A549 (cell line): ENCODE measurements at regions not wholly inside any gene's neighbourhood (a gene's known extent, or its start where the extent isn't known, plus 50 kb on each side); places are given as distances from the start of the nearest gene placed in this dataset.

ENCODE experiments used
- ATAC-seq, 2 experiments: fragments of 200-7000 bp in 1 of 2; fragments of >200 bp in 1 of 2; cut with Nextera tagmentation in 1 of 2; cut with Tn5 transposase in 1 of 2; 3 replicates each; pipeline versions ENCODE4 v1.8.0 to v1.9.1; 2018 to 2020; ENCODE audit warnings: mild to moderate bottlenecking in 1 of 2, moderate library complexity in 1 of 2
- CTCF ChIA-PET: fragments of 300-600 bp; sonication (Branson Sonifier 250); formaldehyde crosslinking; extraction: SDS; loops from one replicate; lab custom pipeline; 2021; ENCODE audit warnings: antibody characterized with exemption, inconsistent platforms; lab: Yijun Ruan, JAX
- POLR2A ChIA-PET: fragments of 350-600 bp; formaldehyde crosslinking; extraction: SDS; loops from one replicate; lab custom pipeline; 2021; ENCODE audit warnings: antibody characterized with exemption, inconsistent platforms; lab: Yijun Ruan, JAX
- DNase-seq, 2 experiments: peaks; one replicate each; pipeline versions ENCODE4 v3.0.0 to v3.0.0-alpha.2; 2011 to 2016; ENCODE audit warnings: low read depth in 1 of 2, low spot score in 1 of 2
- FAIRE-seq: peaks from 2 replicates; lab custom pipeline; 2011; peaks lifted over from hg19 to GRCh38; lab: Jason Lieb, UNC
- H3K27ac ChIP-seq, 2 experiments: fragments of >200 bp; sonication (Bioruptor Twin); formaldehyde crosslinking; 3 replicates each; pipeline ENCODE4 v1.5.1; 2016 to 2017
- H3K4me1 ChIP-seq: fragments of >200 bp; sonication (Bioruptor Twin); formaldehyde crosslinking; 3 replicates; pipeline ENCODE4 v1.6.1; 2016
- H3K4me2 ChIP-seq: fragments of >200 bp; sonication (Bioruptor Twin); formaldehyde crosslinking; 3 replicates; pipeline ENCODE4 v1.6.1; 2016
- H3K4me3 ChIP-seq: fragments of >200 bp; sonication (Bioruptor Twin); formaldehyde crosslinking; 3 replicates; pipeline ENCODE4 v1.5.1; 2016
- H3K9me3 ChIP-seq: fragments of >200 bp; sonication (Bioruptor Twin); formaldehyde crosslinking; 3 replicates; pipeline ENCODE4 v1.6.1; 2016
- ATOH8 ChIP-seq: fragments of 250-450 bp; sonication (Bioruptor Pico); IDR thresholded peaks from 2 replicates; pipeline ENCODE4 v1.5.0; 2020; ENCODE audit warnings: low read depth, mild to moderate bottlenecking, moderate library complexity
- BHLHE40 ChIP-seq: IDR thresholded peaks from 2 replicates; pipeline ENCODE4 v1.6.1; 2012; ENCODE audit warnings: low read depth, low read length, inconsistent platforms
- CEBPB ChIP-seq, 2 experiments: fragments of >200 bp in 1 of 2; sonication (Bioruptor Twin) in 1 of 2; formaldehyde crosslinking in 1 of 2; IDR thresholded peaks; 2 replicates each; pipeline ENCODE4 v1.6.1; 2012 to 2016
- CHD2 ChIP-seq: fragments of 150-350 bp; IDR thresholded peaks from 2 replicates; pipeline ENCODE4 v1.6.1; 2014; ENCODE audit warnings: low read length; ENCODE audit not compliant: partially characterized antibody
- EHMT2 ChIP-seq: fragments of 200-600 bp; sonication (generic); IDR thresholded peaks from 2 replicates; pipeline ENCODE4 v1.6.1; 2016; ENCODE audit warnings: antibody characterized with exemption, low read depth, mild to moderate bottlenecking, moderate library complexity
- EP300 ChIP-seq, 2 experiments: fragments of >200 bp; sonication (Bioruptor Twin); formaldehyde crosslinking; IDR thresholded peaks; 2 replicates in 1 of 2; 3 replicates in 1 of 2; pipeline ENCODE4 v1.6.1; 2016 to 2017
- FOSB ChIP-seq: fragments of 250-450 bp; sonication (Bioruptor Pico); IDR thresholded peaks from 2 replicates; pipeline ENCODE4 v1.5.0; 2020; ENCODE audit warnings: mild to moderate bottlenecking, moderate library complexity
- FOXS1 ChIP-seq: fragments of 250-450 bp; sonication (Bioruptor Pico); IDR thresholded peaks from 2 replicates; pipeline ENCODE4 v1.5.0; 2020; ENCODE audit warnings: mild to moderate bottlenecking, moderate library complexity
- HDAC2 ChIP-seq: fragments of 200-600 bp; sonication (generic); IDR thresholded peaks from 2 replicates; pipeline ENCODE4 v1.6.1; 2016
- HOXA7 ChIP-seq: fragments of 250-450 bp; sonication (Bioruptor Pico); IDR thresholded peaks from 2 replicates; pipeline ENCODE4 v1.5.0; 2020; ENCODE audit warnings: mild to moderate bottlenecking, moderate library complexity
- HOXB5 ChIP-seq: fragments of 250-450 bp; sonication (Bioruptor Pico); IDR thresholded peaks from 2 replicates; pipeline ENCODE4 v1.5.0; 2020; ENCODE audit warnings: mild to moderate bottlenecking, moderate library complexity
- JUN ChIP-seq, 2 experiments: fragments of >200 bp; sonication (Bioruptor Twin); formaldehyde crosslinking; IDR thresholded peaks; 2 replicates in 1 of 2; 3 replicates in 1 of 2; pipeline ENCODE4 v1.6.1; 2016 to 2017
- NR3C1 ChIP-seq: fragments of >200 bp; sonication (Bioruptor Twin); formaldehyde crosslinking; IDR thresholded peaks from 3 replicates; pipeline ENCODE4 v1.6.1; 2017
- PHF8 ChIP-seq: fragments of 200-600 bp; sonication (generic); IDR thresholded peaks from 2 replicates; pipeline ENCODE4 v1.6.1; 2016; ENCODE audit warnings: low read depth, mild to moderate bottlenecking, antibody characterized with exemption, moderate library complexity, borderline replicate concordance
- POLR2A ChIP-seq: IDR thresholded peaks from 2 replicates; pipeline ENCODE4 v1.6.1; 2012; ENCODE audit warnings: mild to moderate bottlenecking, low read length
- POLR2AphosphoS2 ChIP-seq: conservative IDR thresholded peaks from 2 replicates; pipeline ENCODE4 v1.6.1; 2012; ENCODE audit warnings: low read length, improper control_type of control experiment, inconsistent platforms
- RAD21 ChIP-seq, 2 experiments: fragments of >200 bp in 1 of 2; sonication (Bioruptor Twin) in 1 of 2; formaldehyde crosslinking in 1 of 2; IDR thresholded peaks in 1 of 2; conservative IDR thresholded peaks in 1 of 2; 2 replicates in 1 of 2; 3 replicates in 1 of 2; pipeline ENCODE4 v1.6.1; 2012 to 2018; ENCODE audit warnings: inconsistent platforms in 1 of 2
- RARB ChIP-seq: fragments of 250-450 bp; sonication (Bioruptor Pico); IDR thresholded peaks from 2 replicates; pipeline ENCODE4 v1.8.0; 2021; ENCODE audit warnings: mild to moderate bottlenecking, moderate library complexity
- RFX5 ChIP-seq: fragments of 450-650 bp; IDR thresholded peaks from 2 replicates; pipeline ENCODE4 v1.7.1; 2014; ENCODE audit warnings: antibody characterized with exemption, mild to moderate bottlenecking, moderate library complexity
- RNF2 ChIP-seq: fragments of 200-600 bp; sonication (generic); IDR thresholded peaks from 2 replicates; pipeline ENCODE4 v1.6.1; 2016; ENCODE audit warnings: low read depth, mild to moderate bottlenecking, antibody characterized with exemption, moderate library complexity, borderline replicate concordance
- SMC3 ChIP-seq: fragments of >200 bp; sonication (Bioruptor Twin); formaldehyde crosslinking; IDR thresholded peaks from 3 replicates; pipeline ENCODE4 v1.6.1; 2018; ENCODE audit warnings: inconsistent platforms
- SREBF2 ChIP-seq: fragments of 450-650 bp; IDR thresholded peaks from 2 replicates; pipeline ENCODE4 v1.6.1; 2014; ENCODE audit warnings: mild to moderate bottlenecking, moderate library complexity
- ZC3H11A ChIP-seq: fragments of 450-650 bp; IDR thresholded peaks from 2 replicates; pipeline ENCODE4 v1.6.1; 2014; ENCODE audit warnings: antibody characterized with exemption, mild to moderate bottlenecking
- ZFP36 ChIP-seq: fragments of 450-650 bp; IDR thresholded peaks from 2 replicates; pipeline ENCODE4 v1.6.1; 2014; ENCODE audit warnings: borderline replicate concordance; ENCODE audit not compliant: partially characterized antibody
- WGBS: methylation state at CpG from one replicate; pipeline ENCODE4 v1.1.6; 2017; ENCODE audit errors: missing lambda C conversion rate; 5-methylcytosine and 5-hydroxymethylcytosine counted together
- TF ChIP-seq, protein P1 (sequence below): fragments of 150-350 bp; IDR thresholded peaks from 2 replicates; pipeline ENCODE4 v1.6.1; 2014; ENCODE audit warnings: low read depth, mild to moderate bottlenecking, low read length
- TF ChIP-seq, protein P2 (sequence below): fragments of >200 bp; sonication (Bioruptor Twin); formaldehyde crosslinking; IDR thresholded peaks from 3 replicates; pipeline ENCODE4 v1.5.1; 2016
- TF ChIP-seq, protein P3 (sequence below): fragments of 200-600 bp; sonication (generic); IDR thresholded peaks from 2 replicates; pipeline ENCODE4 v1.6.1; 2016; ENCODE audit warnings: antibody characterized with exemption, mild to moderate bottlenecking, moderate library complexity

DNA sequence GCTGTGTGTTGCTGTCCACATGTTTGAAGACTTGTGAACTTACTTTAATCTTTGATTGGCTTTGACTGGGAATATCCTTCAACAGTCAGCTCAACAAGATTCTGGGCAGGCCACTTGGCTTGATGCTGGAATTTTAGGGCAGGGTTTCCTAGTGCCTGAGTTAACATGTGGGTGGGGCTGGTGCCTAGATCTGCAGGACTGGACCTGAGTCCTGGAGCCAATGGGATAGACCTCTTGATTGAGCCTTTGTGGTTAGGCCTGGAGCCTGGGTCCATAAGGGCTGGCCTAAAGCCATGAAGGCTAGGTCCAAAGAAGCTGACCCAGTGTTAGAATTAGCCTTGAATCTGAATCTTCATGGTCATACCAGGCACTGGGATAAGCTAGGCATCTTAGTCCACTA is 757.1 kb upstream of the ADGRL3 start:
- ChIA-PET CTCF (interaction anchor here (0.6 kb wide), 1 partner anchor 402 kb away, joined by 3 read pairs; no protein-coding TSS in a partner anchor), POLR2A (no interaction called here)
- H3K4me2 ChIP-seq = no peak overlapping the region
- ATAC-seq (no peak), DNase-seq (no peak), FAIRE-seq (no peak)
- H3K9me3 ChIP-seq = no peaks in the 10 kb centered on the region
- H3K4me1 ChIP-seq = no peaks in the 10 kb centered on the region
- H3K27ac ChIP-seq = no peak overlapping the region
- H3K4me3 ChIP-seq = no peak overlapping the region
- TF ChIP-seq NR3C1 = no peak
- TF ChIP-seq, protein P1, sequence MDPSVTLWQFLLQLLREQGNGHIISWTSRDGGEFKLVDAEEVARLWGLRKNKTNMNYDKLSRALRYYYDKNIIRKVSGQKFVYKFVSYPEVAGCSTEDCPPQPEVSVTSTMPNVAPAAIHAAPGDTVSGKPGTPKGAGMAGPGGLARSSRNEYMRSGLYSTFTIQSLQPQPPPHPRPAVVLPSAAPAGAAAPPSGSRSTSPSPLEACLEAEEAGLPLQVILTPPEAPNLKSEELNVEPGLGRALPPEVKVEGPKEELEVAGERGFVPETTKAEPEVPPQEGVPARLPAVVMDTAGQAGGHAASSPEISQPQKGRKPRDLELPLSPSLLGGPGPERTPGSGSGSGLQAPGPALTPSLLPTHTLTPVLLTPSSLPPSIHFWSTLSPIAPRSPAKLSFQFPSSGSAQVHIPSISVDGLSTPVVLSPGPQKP = no peak
- TF ChIP-seq SREBF2 = no peak
- TF ChIP-seq CHD2 = no peak
- no peak for TF ChIP-seq RARB
- no peak for TF ChIP-seq POLR2AphosphoS2
- no peak for TF ChIP-seq RNF2
- TF ChIP-seq JUN (IDR thresholded peaks at IDR 0.05) = no peak
- TF ChIP-seq FOSB (CRISPR knock-in tag) = no peak
- TF ChIP-seq RAD21 (conservative IDR thresholded peaks at IDR 0.05 in 1 of 2, IDR thresholded peaks at IDR 0.05 in 1 of 2) = no peak
- no peak for TF ChIP-seq ATOH8 (CRISPR knock-in tag)
- TF ChIP-seq SMC3 = no peak
- TF ChIP-seq EHMT2 = no peak
- no peak for TF ChIP-seq HOXB5 (CRISPR knock-in tag)
- TF ChIP-seq ZFP36 = no peak
- TF ChIP-seq HOXA7 (CRISPR knock-in tag) = no peak
- TF ChIP-seq, protein P2, sequence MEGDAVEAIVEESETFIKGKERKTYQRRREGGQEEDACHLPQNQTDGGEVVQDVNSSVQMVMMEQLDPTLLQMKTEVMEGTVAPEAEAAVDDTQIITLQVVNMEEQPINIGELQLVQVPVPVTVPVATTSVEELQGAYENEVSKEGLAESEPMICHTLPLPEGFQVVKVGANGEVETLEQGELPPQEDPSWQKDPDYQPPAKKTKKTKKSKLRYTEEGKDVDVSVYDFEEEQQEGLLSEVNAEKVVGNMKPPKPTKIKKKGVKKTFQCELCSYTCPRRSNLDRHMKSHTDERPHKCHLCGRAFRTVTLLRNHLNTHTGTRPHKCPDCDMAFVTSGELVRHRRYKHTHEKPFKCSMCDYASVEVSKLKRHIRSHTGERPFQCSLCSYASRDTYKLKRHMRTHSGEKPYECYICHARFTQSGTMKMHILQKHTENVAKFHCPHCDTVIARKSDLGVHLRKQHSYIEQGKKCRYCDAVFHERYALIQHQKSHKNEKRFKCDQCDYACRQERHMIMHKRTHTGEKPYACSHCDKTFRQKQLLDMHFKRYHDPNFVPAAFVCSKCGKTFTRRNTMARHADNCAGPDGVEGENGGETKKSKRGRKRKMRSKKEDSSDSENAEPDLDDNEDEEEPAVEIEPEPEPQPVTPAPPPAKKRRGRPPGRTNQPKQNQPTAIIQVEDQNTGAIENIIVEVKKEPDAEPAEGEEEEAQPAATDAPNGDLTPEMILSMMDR = no peak

GRCh38 chr4:60443796-60444195 is 756.3 kb upstream of the ADGRL3 start:
- no peak for TF ChIP-seq NR3C1
- TF ChIP-seq, protein P1 = no peak
- TF ChIP-seq, all 56 proteins: peak for 0
- Histone ChIP-seq H3K27ac (no peak overlapping the region), H3K4me2 (no peak overlapping the region), H3K9me3 (no peaks in the 10 kb centered on the region), H3K4me1 (no peaks in the 10 kb centered on the region), H3K4me3 (no peak overlapping the region)
- no peak for ATAC-seq
- ChIA-PET POLR2A (no interaction called here), CTCF (no interaction called here)
- FAIRE-seq = no peak
- no peak for DNase-seq

DNA sequence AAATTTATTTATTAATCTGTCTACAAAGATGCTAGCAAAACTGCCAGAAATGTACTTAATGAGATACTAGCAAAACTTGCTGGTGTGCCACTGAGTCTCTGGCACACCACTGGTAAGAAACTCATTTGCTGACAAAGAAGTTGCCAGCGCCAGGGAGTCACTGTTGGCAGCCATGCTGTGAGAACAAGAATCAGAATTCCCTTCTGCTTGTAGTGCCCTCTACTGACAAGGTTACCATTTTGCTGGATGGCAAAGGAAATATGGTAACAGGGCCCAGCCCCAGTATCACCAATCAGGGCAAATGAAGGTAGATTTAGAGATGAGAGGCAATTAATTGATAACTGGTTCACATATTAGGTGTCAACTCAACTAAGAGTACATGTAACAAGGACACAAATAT is 750.1 kb upstream of the ADGRL3 start:
- ChIA-PET POLR2A (no interaction called here), CTCF (no interaction called here)
- H3K4me3 ChIP-seq = no peak overlapping the region
- H3K4me1 ChIP-seq = no peaks in the 10 kb centered on the region
- WGBS = 0% methylated on average over 1 of the region's 1 CpG
- H3K4me2 ChIP-seq = no peak overlapping the region
- no peak overlapping the region for H3K27ac ChIP-seq
- DNase-seq (no peak), FAIRE-seq (no peak), ATAC-seq (no peak)
- H3K9me3 ChIP-seq = no peaks in the 10 kb centered on the region
- no peak for TF ChIP-seq FOXS1 (CRISPR knock-in tag)
- TF ChIP-seq HDAC2 = no peak
- no peak for TF ChIP-seq FOSB (CRISPR knock-in tag)
- TF ChIP-seq EHMT2 = no peak
- TF ChIP-seq POLR2A = no peak
- TF ChIP-seq EP300 (IDR thresholded peaks at IDR 0.05) = no peak
- no peak for TF ChIP-seq NR3C1
- no peak for TF ChIP-seq PHF8
- TF ChIP-seq, protein P3, sequence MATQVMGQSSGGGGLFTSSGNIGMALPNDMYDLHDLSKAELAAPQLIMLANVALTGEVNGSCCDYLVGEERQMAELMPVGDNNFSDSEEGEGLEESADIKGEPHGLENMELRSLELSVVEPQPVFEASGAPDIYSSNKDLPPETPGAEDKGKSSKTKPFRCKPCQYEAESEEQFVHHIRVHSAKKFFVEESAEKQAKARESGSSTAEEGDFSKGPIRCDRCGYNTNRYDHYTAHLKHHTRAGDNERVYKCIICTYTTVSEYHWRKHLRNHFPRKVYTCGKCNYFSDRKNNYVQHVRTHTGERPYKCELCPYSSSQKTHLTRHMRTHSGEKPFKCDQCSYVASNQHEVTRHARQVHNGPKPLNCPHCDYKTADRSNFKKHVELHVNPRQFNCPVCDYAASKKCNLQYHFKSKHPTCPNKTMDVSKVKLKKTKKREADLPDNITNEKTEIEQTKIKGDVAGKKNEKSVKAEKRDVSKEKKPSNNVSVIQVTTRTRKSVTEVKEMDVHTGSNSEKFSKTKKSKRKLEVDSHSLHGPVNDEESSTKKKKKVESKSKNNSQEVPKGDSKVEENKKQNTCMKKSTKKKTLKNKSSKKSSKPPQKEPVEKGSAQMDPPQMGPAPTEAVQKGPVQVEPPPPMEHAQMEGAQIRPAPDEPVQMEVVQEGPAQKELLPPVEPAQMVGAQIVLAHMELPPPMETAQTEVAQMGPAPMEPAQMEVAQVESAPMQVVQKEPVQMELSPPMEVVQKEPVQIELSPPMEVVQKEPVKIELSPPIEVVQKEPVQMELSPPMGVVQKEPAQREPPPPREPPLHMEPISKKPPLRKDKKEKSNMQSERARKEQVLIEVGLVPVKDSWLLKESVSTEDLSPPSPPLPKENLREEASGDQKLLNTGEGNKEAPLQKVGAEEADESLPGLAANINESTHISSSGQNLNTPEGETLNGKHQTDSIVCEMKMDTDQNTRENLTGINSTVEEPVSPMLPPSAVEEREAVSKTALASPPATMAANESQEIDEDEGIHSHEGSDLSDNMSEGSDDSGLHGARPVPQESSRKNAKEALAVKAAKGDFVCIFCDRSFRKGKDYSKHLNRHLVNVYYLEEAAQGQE = no peak
- TF ChIP-seq RFX5 = no peak
- TF ChIP-seq CEBPB (IDR thresholded peaks at IDR 0.05) = no peak
- no peak for TF ChIP-seq ZC3H11A
- TF ChIP-seq BHLHE40 = no peak
